Adrenal gland (tissue), 5 donors: ENCODE measurements at regions not wholly inside any gene's neighbourhood (a gene's known extent, or its start where the extent isn't known, plus 50 kb on each side); places are given as distances from the start of the nearest gene placed in this dataset.

Experiments
- POLR2A ChIP-seq, 2 donors: fragments of 450-650 bp; IDR thresholded peaks; one replicate each; pipeline ENCODE4 v1.6.1; 2017; ENCODE audit warnings: antibody characterized with exemption in 2 of 2, mild to moderate bottlenecking in 2 of 2, moderate library complexity in 1 of 2
- TF ChIP-seq, protein P1 (sequence below), 6 experiments: fragments of 450-650 bp in 4 of 6; fragments of 200-600 bp in 2 of 6; sonication (generic) in 1 of 6; IDR thresholded peaks; 1 replicate in 5 of 6; 2 replicates in 1 of 6; pipeline versions ENCODE4 v1.5.1 to v1.8.0; 2016 to 2021; ENCODE audit warnings: antibody characterized with exemption in 6 of 6, mild to moderate bottlenecking in 2 of 6, moderate library complexity in 1 of 6
- donor health status: DM: no; HTN: no; CAD: no.

DNA sequence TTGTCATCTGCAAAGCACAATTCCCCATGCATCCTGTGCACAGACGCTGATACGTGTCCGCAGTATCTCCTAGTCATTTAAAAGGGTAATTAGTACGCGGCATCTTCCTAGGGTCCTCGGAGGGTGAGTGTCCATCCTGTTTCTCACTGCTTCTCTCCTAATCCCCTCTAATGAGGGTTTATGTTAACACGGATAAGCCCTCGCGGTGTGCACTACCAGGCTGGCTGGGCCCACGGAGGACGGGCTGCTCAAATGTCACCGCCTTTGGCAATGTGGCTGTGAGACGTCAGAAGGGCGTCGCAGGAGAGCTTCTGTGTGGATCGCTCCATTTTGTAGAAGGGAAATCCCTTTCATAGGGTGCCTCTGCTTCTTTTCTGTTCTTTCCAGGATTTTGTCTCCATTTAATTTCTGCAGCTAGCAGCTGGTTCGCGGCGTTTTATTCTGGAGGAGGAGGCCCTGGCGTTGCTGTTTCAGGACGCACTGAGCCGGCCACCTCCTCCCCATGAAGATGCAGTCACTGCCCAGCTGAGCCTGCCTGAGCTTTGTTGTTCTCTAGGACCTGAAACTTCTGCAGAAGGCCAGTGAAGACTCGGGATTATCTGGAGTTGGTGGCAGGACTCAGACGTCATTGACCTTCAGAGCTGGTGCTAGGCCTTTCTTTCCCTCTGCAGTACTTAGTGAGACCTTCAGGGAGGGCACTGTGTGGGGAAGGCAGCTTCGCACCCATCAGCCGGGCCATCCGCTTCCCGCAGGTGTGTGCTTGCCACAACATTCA, 326.1 kb upstream of the IRX1 start:
- TF ChIP-seq, protein P1, sequence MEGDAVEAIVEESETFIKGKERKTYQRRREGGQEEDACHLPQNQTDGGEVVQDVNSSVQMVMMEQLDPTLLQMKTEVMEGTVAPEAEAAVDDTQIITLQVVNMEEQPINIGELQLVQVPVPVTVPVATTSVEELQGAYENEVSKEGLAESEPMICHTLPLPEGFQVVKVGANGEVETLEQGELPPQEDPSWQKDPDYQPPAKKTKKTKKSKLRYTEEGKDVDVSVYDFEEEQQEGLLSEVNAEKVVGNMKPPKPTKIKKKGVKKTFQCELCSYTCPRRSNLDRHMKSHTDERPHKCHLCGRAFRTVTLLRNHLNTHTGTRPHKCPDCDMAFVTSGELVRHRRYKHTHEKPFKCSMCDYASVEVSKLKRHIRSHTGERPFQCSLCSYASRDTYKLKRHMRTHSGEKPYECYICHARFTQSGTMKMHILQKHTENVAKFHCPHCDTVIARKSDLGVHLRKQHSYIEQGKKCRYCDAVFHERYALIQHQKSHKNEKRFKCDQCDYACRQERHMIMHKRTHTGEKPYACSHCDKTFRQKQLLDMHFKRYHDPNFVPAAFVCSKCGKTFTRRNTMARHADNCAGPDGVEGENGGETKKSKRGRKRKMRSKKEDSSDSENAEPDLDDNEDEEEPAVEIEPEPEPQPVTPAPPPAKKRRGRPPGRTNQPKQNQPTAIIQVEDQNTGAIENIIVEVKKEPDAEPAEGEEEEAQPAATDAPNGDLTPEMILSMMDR (IDR thresholded peaks at IDR 0.05): no peak
- no peak for TF ChIP-seq POLR2A (IDR thresholded peaks at IDR 0.05)
